ENCODE measurements at regions not wholly inside any gene's neighbourhood (a gene's known extent, or its start where the extent isn't known, plus 50 kb on each side); places are given as distances from the start of the nearest gene placed in this dataset.

GRCh38 chr2:126774761-126775160, 118.8 kb downstream of the GYPC start:
- intact Hi-C loops (cut with DNase I; ENCODE audit: low total_unique reads): loop anchor here (5.0 kb wide), 1 partner anchor 247 kb away; no protein-coding TSS in a partner anchor
- TF ChIP-seq, protein P1, sequence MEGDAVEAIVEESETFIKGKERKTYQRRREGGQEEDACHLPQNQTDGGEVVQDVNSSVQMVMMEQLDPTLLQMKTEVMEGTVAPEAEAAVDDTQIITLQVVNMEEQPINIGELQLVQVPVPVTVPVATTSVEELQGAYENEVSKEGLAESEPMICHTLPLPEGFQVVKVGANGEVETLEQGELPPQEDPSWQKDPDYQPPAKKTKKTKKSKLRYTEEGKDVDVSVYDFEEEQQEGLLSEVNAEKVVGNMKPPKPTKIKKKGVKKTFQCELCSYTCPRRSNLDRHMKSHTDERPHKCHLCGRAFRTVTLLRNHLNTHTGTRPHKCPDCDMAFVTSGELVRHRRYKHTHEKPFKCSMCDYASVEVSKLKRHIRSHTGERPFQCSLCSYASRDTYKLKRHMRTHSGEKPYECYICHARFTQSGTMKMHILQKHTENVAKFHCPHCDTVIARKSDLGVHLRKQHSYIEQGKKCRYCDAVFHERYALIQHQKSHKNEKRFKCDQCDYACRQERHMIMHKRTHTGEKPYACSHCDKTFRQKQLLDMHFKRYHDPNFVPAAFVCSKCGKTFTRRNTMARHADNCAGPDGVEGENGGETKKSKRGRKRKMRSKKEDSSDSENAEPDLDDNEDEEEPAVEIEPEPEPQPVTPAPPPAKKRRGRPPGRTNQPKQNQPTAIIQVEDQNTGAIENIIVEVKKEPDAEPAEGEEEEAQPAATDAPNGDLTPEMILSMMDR (IDR thresholded peaks at IDR 0.05): no peak
- DNase-seq: peak in 1 of 2 donors; percentile 40
- no peak overlapping the region for H3K27ac ChIP-seq
- H3K4me3 ChIP-seq: no peak overlapping the region
- no peaks in the 10 kb centered on the region for H3K9me3 ChIP-seq
- peaks cover 0 to 12% of the 10 kb centered on the region in 2 donors for H3K27me3 ChIP-seq
- H3K4me1 ChIP-seq: peaks cover 0 to 13% (median 2%) of the 10 kb centered on the region in 4 donors
- H3K36me3 ChIP-seq: no peaks in the 10 kb centered on the region

GRCh38 chr2:126775300-126775985, 119.5 kb downstream of the GYPC start:
- H3K27me3 ChIP-seq: peaks cover 0 to 11% of the 10 kb centered on the region in 2 donors
- H3K27ac ChIP-seq: no peak overlapping the region
- peaks cover 0 to 13% (median 2%) of the 10 kb centered on the region in 4 donors for H3K4me1 ChIP-seq
- DNase-seq: peak in 1 of 2 donors; percentile 56
- no peaks in the 10 kb centered on the region for H3K36me3 ChIP-seq
- no peaks in the 10 kb centered on the region for H3K9me3 ChIP-seq
- intact Hi-C loops (cut with DNase I; ENCODE audit: low total_unique reads): loop anchor here (5.0 kb wide), 1 partner anchor 248 kb away; no protein-coding TSS in a partner anchor
- TF ChIP-seq, protein P1 (IDR thresholded peaks at IDR 0.05): no peak
- no peak overlapping the region for H3K4me3 ChIP-seq

DNA sequence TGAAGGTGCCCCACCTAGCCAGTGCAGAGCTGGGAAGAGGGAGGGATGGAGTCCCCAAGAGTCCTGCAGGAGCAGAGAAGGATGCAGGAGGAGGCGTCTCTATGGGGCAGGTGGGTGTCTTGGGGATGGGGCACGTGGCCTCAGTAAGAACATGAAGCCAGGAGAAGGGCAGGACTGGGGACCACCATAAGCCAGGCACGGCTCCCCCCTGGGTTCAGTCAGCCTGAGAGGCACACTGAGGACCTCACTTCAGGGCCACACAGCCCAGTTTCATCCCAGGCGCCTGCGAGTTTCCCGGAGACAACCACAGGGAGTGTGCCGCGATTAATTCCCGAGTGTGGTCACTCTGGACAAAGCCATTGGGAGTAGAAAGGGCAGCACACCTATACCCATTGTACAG, 120.3 kb downstream of the GYPC start:
- peak in 1 of 2 donors; percentile 65 for DNase-seq
- Histone ChIP-seq H3K36me3 (no peaks in the 10 kb centered on the region), H3K27me3 (peaks cover 0 to 19% of the 10 kb centered on the region in 2 donors), H3K9me3 (no peaks in the 10 kb centered on the region), H3K4me3 (peak overlapping the region; percentile 52 to 66), H3K4me1 (peaks cover 0 to 13% (median 2%) of the 10 kb centered on the region in 4 donors), H3K27ac (peak overlapping the region in 1 of 2 donors; percentile 67)
- intact Hi-C loops (cut with DNase I; ENCODE audit: low total_unique reads): loop anchor here (5.0 kb wide), 1 partner anchor 249 kb away; no protein-coding TSS in a partner anchor
- TF ChIP-seq, protein P1 (IDR thresholded peaks at IDR 0.05): no peak

- peak; percentile 72 to 88 for DNase-seq
- intact Hi-C loops (cut with DNase I; ENCODE audit: low total_unique reads): loop anchor here (5.0 kb wide), 1 partner anchor 250 kb away; no protein-coding TSS in a partner anchor
- H3K4me1 ChIP-seq: peaks cover 0 to 13% (median 2%) of the 10 kb centered on the region in 4 donors
- H3K27ac ChIP-seq: peak overlapping the region; percentile 49 to 67
- no peaks in the 10 kb centered on the region for H3K36me3 ChIP-seq
- TF ChIP-seq, protein P1 (IDR thresholded peaks at IDR 0.05): peak; percentile 91 to 96
- H3K27me3 ChIP-seq: peaks cover 0 to 25% of the 10 kb centered on the region in 2 donors
- peak overlapping the region; percentile 52 to 66 for H3K4me3 ChIP-seq
- H3K9me3 ChIP-seq: no peaks in the 10 kb centered on the region
Measured at GRCh38 chr2:126776692-126777619, 121.0 kb downstream of the GYPC start.

- no peak for DNase-seq
- TF ChIP-seq, protein P1 (IDR thresholded peaks at IDR 0.05): no peak
- H3K9me3 ChIP-seq: no peaks in the 10 kb centered on the region
- H3K36me3 ChIP-seq: no peaks in the 10 kb centered on the region
- no peak overlapping the region for H3K27ac ChIP-seq
- intact Hi-C loops (cut with DNase I; ENCODE audit: low total_unique reads): loop anchor here (5.0 kb wide), 1 partner anchor 250 kb away; no protein-coding TSS in a partner anchor
- H3K27me3 ChIP-seq: peaks cover 0 to 25% of the 10 kb centered on the region in 2 donors
- peaks cover 0 to 13% (median 2%) of the 10 kb centered on the region in 4 donors for H3K4me1 ChIP-seq
- peak overlapping the region; percentile 52 to 66 for H3K4me3 ChIP-seq
Measured at GRCh38 chr2:126777620-126777978, 121.1 kb upstream of the TEX51 start.

All from tibial artery (tissue), 4 donors.